ENCODE measurements at regions not wholly inside any gene's neighbourhood (a gene's known extent, or its start where the extent isn't known, plus 50 kb on each side); places are given as distances from the start of the nearest gene placed in this dataset.

DNA sequence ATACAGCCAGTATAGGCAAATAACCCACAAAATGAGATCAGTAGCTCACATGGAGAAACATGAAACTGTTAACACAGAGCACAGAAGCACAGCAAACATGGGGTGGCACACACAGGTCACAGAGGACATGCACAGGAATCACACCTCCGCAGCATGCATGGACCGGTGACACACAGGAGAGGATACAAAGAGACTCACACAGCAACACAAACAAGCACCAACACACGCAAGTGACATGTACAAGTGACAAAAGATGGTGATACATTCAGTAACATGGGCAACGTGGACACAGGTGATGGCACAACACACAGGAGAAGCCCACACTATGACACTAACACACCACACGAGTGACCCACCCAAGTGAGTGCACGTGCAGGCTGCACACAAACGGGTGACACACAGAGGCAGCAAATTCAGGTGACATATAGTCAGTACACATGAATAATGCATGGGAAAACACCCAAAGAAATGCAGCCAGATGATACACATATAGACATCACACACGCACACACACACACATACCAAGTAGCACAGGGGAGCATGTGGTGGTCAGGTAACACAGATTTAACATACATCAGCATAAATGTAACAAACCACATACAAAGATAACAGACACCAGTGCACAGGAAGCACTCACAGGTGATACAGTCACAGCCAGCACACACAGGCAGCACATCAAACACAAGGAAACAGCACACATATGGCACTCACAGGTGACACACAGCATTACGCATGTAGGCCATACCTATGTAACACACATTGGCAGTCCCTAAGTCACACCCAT, 216.0 kb upstream of the SFSWAP start:
- Histone ChIP-seq H3K36me3 (ENCODE audit: control insufficient read depth in 3 of 3, insufficient read depth in 2 of 3, low read depth in 1 of 3, low read length in 3 of 3) (no peaks in the 10 kb centered on the region), H3K9me3 (ENCODE audit: control insufficient read depth in 2 of 2, insufficient read depth in 1 of 2, low read depth in 1 of 2, low read length in 1 of 2) (no peaks in the 10 kb centered on the region), H3K27me3 (ENCODE audit: control insufficient read depth in 3 of 3, insufficient read depth in 3 of 3, low read length in 3 of 3) (peaks cover 0 to 2% (median 0%) of the 10 kb centered on the region in 3 donors), H3K4me3 (ENCODE audit: low read depth in 1 of 3, low read length in 3 of 3) (no peak overlapping the region), H3K4me1 (ENCODE audit: control insufficient read depth in 3 of 3, insufficient read depth in 2 of 3, low read depth in 1 of 3, low read length in 2 of 3) (no peaks in the 10 kb centered on the region), H3K27ac (ENCODE audit: low read depth in 1 of 3, low read length in 2 of 3) (no peak overlapping the region)
- 74 to 88% (median 76%) methylated on average over 9 of the region's 9 CpGs for WGBS, 3 donors
- FAIRE-seq (no peak), DNase-seq (no peak)

DNA sequence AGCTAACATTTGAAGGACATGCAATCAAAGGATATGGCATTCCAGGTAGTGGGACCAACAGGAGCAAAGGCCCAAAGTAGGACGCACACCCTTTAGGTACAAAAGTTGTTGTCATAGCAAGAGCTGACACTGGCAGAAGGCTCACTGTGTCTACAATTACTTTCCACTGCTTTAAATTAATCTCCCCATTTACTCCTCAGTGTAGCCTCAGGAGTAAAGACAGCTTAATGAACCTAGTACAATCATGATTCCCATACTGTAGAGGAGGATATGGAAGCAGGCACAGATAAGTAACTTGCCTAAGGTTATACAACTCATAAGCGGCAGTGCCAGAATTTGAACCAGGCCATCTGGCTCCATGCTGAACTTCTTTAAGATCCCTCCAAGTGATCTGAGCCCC, 212.9 kb upstream of the SFSWAP start:
- 88 to 94% (median 92%) methylated on average over 2 of the region's 2 CpGs for WGBS, 3 donors
- Histone ChIP-seq H3K36me3 (ENCODE audit: control insufficient read depth in 3 of 3, insufficient read depth in 2 of 3, low read depth in 1 of 3, low read length in 3 of 3) (no peaks in the 10 kb centered on the region), H3K27ac (ENCODE audit: low read depth in 1 of 3, low read length in 2 of 3) (no peak overlapping the region), H3K27me3 (ENCODE audit: control insufficient read depth in 3 of 3, insufficient read depth in 3 of 3, low read length in 3 of 3) (peaks cover 0 to 2% (median 0%) of the 10 kb centered on the region in 3 donors), H3K9me3 (ENCODE audit: control insufficient read depth in 2 of 2, insufficient read depth in 1 of 2, low read depth in 1 of 2, low read length in 1 of 2) (no peaks in the 10 kb centered on the region), H3K4me1 (ENCODE audit: control insufficient read depth in 3 of 3, insufficient read depth in 2 of 3, low read depth in 1 of 3, low read length in 2 of 3) (no peaks in the 10 kb centered on the region), H3K4me3 (ENCODE audit: low read depth in 1 of 3, low read length in 3 of 3) (no peak overlapping the region)
- FAIRE-seq = no peak
- DNase-seq = no peak

DNA sequence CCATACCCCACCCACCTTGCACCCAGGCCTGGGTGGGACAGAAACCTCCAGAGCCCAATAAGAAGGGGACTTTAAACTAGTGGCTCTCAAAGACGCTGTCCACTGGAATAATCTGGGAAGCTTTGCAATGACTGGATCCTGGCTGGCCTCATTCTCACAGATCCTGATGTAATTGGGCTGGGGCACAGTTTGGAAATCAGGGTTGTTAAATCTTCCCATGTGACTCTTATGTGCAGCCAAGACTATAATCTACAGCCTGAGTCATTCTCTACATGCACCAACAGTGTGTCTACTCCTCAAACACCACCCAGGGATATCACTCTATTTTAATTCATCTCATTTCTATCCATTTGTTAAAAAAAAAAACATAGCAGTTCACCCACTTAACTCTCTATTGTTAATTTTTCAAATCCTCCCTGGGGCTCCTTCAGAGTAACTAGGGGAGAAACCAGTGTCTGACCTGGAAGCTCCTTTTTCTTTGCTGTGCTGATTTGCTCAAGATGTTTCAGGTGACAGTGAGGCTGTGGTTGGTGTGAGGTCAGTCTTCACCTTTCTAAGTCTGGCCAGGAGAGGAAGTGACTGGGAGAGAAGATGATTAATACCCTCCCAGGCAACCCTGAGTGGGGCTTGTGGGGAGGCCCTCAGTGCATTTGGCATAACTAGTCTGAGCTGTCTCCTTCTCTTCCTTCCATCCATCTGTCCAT, 211.6 kb upstream of the SFSWAP start:
- Histone ChIP-seq H3K4me1 (ENCODE audit: control insufficient read depth in 3 of 3, insufficient read depth in 2 of 3, low read depth in 1 of 3, low read length in 2 of 3) (no peaks in the 10 kb centered on the region), H3K27me3 (ENCODE audit: control insufficient read depth in 3 of 3, insufficient read depth in 3 of 3, low read length in 3 of 3) (peaks cover 0 to 2% (median 0%) of the 10 kb centered on the region in 3 donors), H3K36me3 (ENCODE audit: control insufficient read depth in 3 of 3, insufficient read depth in 2 of 3, low read depth in 1 of 3, low read length in 3 of 3) (no peaks in the 10 kb centered on the region), H3K4me3 (ENCODE audit: low read depth in 1 of 3, low read length in 3 of 3) (no peak overlapping the region), H3K9me3 (ENCODE audit: control insufficient read depth in 2 of 2, insufficient read depth in 1 of 2, low read depth in 1 of 2, low read length in 1 of 2) (no peaks in the 10 kb centered on the region), H3K27ac (ENCODE audit: low read depth in 1 of 3, low read length in 2 of 3) (no peak overlapping the region)
- FAIRE-seq = no peak
- 48 to 70% (median 69%) methylated on average over 1 of the region's 1 CpG for WGBS, 3 donors
- no peak for DNase-seq

DNA sequence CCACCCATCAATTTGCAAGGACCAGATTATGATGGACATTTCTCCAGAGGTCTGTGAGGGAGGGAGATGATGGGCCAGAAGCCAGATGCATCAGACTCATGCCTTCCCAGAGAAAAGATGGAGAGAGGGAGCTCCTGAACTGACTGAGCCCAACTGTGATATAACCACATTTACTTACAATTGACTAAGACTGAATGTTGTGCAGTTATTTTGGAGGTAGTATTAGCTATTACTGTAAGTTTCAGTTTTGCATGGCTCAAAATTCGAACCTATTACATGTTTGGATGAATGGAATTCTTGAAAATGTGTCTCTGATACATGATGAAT, 211.1 kb upstream of the SFSWAP start:
- DNase-seq (no peak), FAIRE-seq (no peak)
- WGBS, 3 donors = 12 to 44% (median 22%) methylated on average over 1 of the region's 1 CpG
- Histone ChIP-seq H3K4me3 (ENCODE audit: low read depth in 1 of 3, low read length in 3 of 3) (no peak overlapping the region), H3K4me1 (ENCODE audit: control insufficient read depth in 3 of 3, insufficient read depth in 2 of 3, low read depth in 1 of 3, low read length in 2 of 3) (no peaks in the 10 kb centered on the region), H3K36me3 (ENCODE audit: control insufficient read depth in 3 of 3, insufficient read depth in 2 of 3, low read depth in 1 of 3, low read length in 3 of 3) (no peaks in the 10 kb centered on the region), H3K27ac (ENCODE audit: low read depth in 1 of 3, low read length in 2 of 3) (no peak overlapping the region), H3K9me3 (ENCODE audit: control insufficient read depth in 2 of 2, insufficient read depth in 1 of 2, low read depth in 1 of 2, low read length in 1 of 2) (no peaks in the 10 kb centered on the region), H3K27me3 (ENCODE audit: control insufficient read depth in 3 of 3, insufficient read depth in 3 of 3, low read length in 3 of 3) (peaks cover 0 to 2% (median 0%) of the 10 kb centered on the region in 3 donors)

DNA sequence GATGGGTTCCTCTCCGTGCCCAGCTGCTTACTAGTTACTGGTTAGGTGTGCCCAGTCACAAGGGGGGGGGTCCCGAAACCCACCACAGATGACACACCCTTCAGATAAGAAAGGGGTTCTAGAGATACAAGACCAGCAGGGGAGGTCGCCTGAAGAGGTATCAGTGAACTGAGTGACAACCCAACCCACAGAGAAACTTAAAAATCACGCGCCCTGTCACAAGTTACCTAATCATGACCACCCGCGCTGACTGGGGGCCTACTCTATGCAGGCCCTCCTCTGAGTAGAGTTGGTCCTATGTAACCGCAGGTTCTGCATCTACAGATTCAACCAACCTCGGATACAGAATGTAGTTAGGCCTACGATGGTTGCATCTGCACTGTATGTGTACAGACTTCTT, 210.3 kb upstream of the SFSWAP start:
- Histone ChIP-seq H3K4me1 (ENCODE audit: control insufficient read depth in 3 of 3, insufficient read depth in 2 of 3, low read depth in 1 of 3, low read length in 2 of 3) (no peaks in the 10 kb centered on the region), H3K27me3 (ENCODE audit: control insufficient read depth in 3 of 3, insufficient read depth in 3 of 3, low read length in 3 of 3) (peaks cover 0 to 1% (median 0%) of the 10 kb centered on the region in 3 donors), H3K9me3 (ENCODE audit: control insufficient read depth in 2 of 2, insufficient read depth in 1 of 2, low read depth in 1 of 2, low read length in 1 of 2) (no peaks in the 10 kb centered on the region), H3K4me3 (ENCODE audit: low read depth in 1 of 3, low read length in 3 of 3) (no peak overlapping the region), H3K27ac (ENCODE audit: low read depth in 1 of 3, low read length in 2 of 3) (no peak overlapping the region), H3K36me3 (ENCODE audit: control insufficient read depth in 3 of 3, insufficient read depth in 2 of 3, low read depth in 1 of 3, low read length in 3 of 3) (no peaks in the 10 kb centered on the region)
- FAIRE-seq (no peak), DNase-seq (no peak)
- 79 to 85% (median 81%) methylated on average over 10 of the region's 10 CpGs for WGBS, 3 donors

DNA sequence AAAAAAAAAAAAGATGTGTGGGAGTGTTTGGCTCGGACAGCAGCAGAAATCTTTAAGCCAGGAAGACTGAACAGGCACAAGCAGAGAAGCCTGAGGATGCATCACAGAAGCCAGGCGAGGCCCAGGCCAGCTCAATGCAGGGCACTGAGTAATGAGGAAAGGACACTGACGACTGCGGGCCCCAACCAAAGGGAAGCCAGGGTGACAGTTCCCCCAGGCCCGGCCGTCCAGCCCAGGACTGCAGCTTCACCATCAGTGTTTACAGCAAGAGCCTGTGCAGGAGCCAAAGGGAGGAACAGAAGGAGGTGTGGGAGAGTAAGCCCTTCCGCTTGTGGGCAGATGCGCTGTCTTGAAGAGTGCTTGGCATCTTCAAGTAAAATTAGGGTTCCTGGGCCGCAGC, 205.3 kb upstream of the SFSWAP start:
- H3K27me3 ChIP-seq (ENCODE audit: control insufficient read depth in 3 of 3, insufficient read depth in 3 of 3, low read length in 3 of 3) = peaks cover 0 to 5% (median 0%) of the 10 kb centered on the region in 3 donors
- peaks cover 0 to 4% of the 10 kb centered on the region in 2 donors for H3K9me3 ChIP-seq (ENCODE audit: control insufficient read depth in 2 of 2, insufficient read depth in 1 of 2, low read depth in 1 of 2, low read length in 1 of 2)
- DNase-seq (no peak), FAIRE-seq (no peak)
- 53 to 73% (median 68%) methylated on average over 9 of the region's 9 CpGs for WGBS, 3 donors
- no peaks in the 10 kb centered on the region for H3K36me3 ChIP-seq (ENCODE audit: control insufficient read depth in 3 of 3, insufficient read depth in 2 of 3, low read depth in 1 of 3, low read length in 3 of 3)
- H3K4me1 ChIP-seq (ENCODE audit: control insufficient read depth in 3 of 3, insufficient read depth in 2 of 3, low read depth in 1 of 3, low read length in 2 of 3) = no peaks in the 10 kb centered on the region
- no peak overlapping the region for H3K27ac ChIP-seq (ENCODE audit: low read depth in 1 of 3, low read length in 2 of 3)
- H3K4me3 ChIP-seq (ENCODE audit: low read depth in 1 of 3, low read length in 3 of 3) = no peak overlapping the region

DNA sequence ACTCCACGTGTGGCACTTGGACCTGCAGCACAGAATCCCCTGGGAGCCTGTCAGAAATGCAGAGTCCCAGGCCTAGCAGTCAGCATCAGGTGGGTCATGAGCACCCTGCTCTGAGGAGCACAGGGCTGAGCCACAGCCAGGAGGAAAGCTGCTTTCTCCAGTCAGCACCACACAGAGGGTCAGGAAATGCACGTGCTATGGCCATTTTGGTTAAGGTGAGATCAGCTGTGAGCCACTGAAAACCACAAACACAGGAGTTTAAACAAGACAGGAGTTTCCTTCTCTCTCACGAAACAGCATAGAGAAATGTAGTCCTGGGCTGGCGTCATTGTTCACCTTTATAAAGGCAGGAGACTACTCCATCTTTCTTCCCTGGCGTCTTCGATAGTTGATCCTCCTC, 204.5 kb upstream of the SFSWAP start:
- Histone ChIP-seq H3K27me3 (ENCODE audit: control insufficient read depth in 3 of 3, insufficient read depth in 3 of 3, low read length in 3 of 3) (peaks cover 0 to 5% (median 0%) of the 10 kb centered on the region in 3 donors), H3K4me1 (ENCODE audit: control insufficient read depth in 3 of 3, insufficient read depth in 2 of 3, low read depth in 1 of 3, low read length in 2 of 3) (no peaks in the 10 kb centered on the region), H3K27ac (ENCODE audit: low read depth in 1 of 3, low read length in 2 of 3) (no peak overlapping the region), H3K36me3 (ENCODE audit: control insufficient read depth in 3 of 3, insufficient read depth in 2 of 3, low read depth in 1 of 3, low read length in 3 of 3) (no peaks in the 10 kb centered on the region), H3K4me3 (ENCODE audit: low read depth in 1 of 3, low read length in 3 of 3) (no peak overlapping the region), H3K9me3 (ENCODE audit: control insufficient read depth in 2 of 2, insufficient read depth in 1 of 2, low read depth in 1 of 2, low read length in 1 of 2) (peaks cover 0 to 4% of the 10 kb centered on the region in 2 donors)
- FAIRE-seq (no peak), DNase-seq (no peak)
- 78 to 87% (median 81%) methylated on average over 6 of the region's 6 CpGs for WGBS, 3 donors

DNA sequence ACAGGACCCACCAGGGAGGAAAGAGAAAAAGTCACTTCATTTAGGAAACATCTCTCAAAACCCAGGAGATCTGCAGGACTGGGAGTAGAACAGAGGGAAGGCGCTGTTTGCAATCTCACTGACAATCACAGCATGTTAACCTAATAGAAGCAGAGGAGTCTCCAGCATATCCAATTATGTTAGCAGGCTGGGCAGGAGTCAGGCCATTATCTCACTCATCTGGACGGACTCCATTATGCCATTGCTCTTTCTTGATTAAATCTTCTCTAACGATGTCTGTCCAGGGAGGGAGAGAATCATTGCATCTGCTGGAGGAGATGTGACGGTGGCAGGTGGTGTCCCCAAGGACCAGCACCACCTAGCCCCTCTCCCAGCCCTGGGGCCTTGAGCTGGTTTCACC, 203.8 kb upstream of the SFSWAP start:
- no peak overlapping the region for H3K27ac ChIP-seq (ENCODE audit: low read depth in 1 of 3, low read length in 2 of 3)
- no peaks in the 10 kb centered on the region for H3K4me1 ChIP-seq (ENCODE audit: control insufficient read depth in 3 of 3, insufficient read depth in 2 of 3, low read depth in 1 of 3, low read length in 2 of 3)
- peaks cover 0 to 4% of the 10 kb centered on the region in 2 donors for H3K9me3 ChIP-seq (ENCODE audit: control insufficient read depth in 2 of 2, insufficient read depth in 1 of 2, low read depth in 1 of 2, low read length in 1 of 2)
- WGBS, 3 donors = 69 to 85% (median 79%) methylated on average over 4 of the region's 4 CpGs
- H3K4me3 ChIP-seq (ENCODE audit: low read depth in 1 of 3, low read length in 3 of 3) = no peak overlapping the region
- no peaks in the 10 kb centered on the region for H3K36me3 ChIP-seq (ENCODE audit: control insufficient read depth in 3 of 3, insufficient read depth in 2 of 3, low read depth in 1 of 3, low read length in 3 of 3)
- peaks cover 0 to 5% (median 0%) of the 10 kb centered on the region in 3 donors for H3K27me3 ChIP-seq (ENCODE audit: control insufficient read depth in 3 of 3, insufficient read depth in 3 of 3, low read length in 3 of 3)
- FAIRE-seq (no peak), DNase-seq (no peak)
